ENCODE measurements at regions not wholly inside any gene's neighbourhood (a gene's known extent, or its start where the extent isn't known, plus 50 kb on each side); places are given as distances from the start of the nearest gene placed in this dataset.

DNA sequence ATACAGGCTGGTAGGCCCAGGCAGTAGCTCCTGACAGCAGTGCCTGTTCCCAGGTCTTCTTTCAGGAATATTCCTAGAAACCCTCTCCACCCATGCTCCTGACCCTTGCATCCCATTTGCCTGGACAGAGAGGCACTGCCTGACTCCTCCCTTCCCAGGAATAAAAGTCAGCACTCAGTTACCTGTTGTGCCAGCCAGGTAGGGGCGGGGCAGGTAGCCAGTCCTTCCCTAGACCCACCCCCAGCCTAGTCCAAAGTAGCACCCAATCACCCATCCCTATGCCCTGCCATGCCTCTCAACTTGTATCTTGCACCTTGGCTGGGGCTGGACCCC lies 129.9 kb downstream of the MRPL14 start:
- BruUV-seq (replicated peaks), result no TSS peak
- H3K9ac ChIP-seq (ENCODE audit: insufficient read depth, low read depth, low read length), result no peak overlapping the region
- DNase-seq (ENCODE audit: low spot score), result no peak
- H3K4me1 ChIP-seq (ENCODE audit: insufficient read depth, low read length), result peaks cover 84% of the 10 kb centered on the region
- ChIA-PET POLR2A (no interaction called here), CTCF (ENCODE audit: low intra/inter-chr PET ratio, low total read pairs) (no interaction called here)
- no peak for FAIRE-seq
- in situ Hi-C loops (cut with HindIII; ENCODE audit: extremely low pct_ligation_motif_present, low pct_unique_long_range_greater_than_20kb) (no loop called here), intact Hi-C loops (cut with micrococcal nuclease; ENCODE audit: unreplicated experiment) (no loop called here)
- H2AFZ ChIP-seq (ENCODE audit: low read length), result no peak overlapping the region
- WGBS (ENCODE audit: low lambda C conversion rate), result 21% methylated on average over 1 of the region's 1 CpG
- H4K20me1 ChIP-seq (ENCODE audit: insufficient read depth, low read length), result no peaks in the 10 kb centered on the region
- no peak for ATAC-seq
- H3K27me3 ChIP-seq (ENCODE audit: control insufficient read depth in 1 of 2, insufficient read depth in 2 of 2, low read length in 2 of 2), result peaks cover 2 to 5% of the 10 kb centered on the region in 2 experiments; a peak in 3 of 5 replicates
- H3K4me2 ChIP-seq (ENCODE audit: low read depth, low read length), result no peak overlapping the region
- H3K27ac ChIP-seq (ENCODE audit: extremely low read length, insufficient read depth, low read length), result no peak overlapping the region
- H3K36me3 ChIP-seq (replicated peaks in 1 of 2; ENCODE audit: control insufficient read depth in 1 of 2, insufficient read depth in 2 of 2, low read length in 2 of 2), result no peaks in the 10 kb centered on the region
- no peak overlapping the region for H3K4me3 ChIP-seq (replicated peaks in 1 of 3; ENCODE audit: insufficient read depth in 1 of 3, low read depth in 2 of 3, low read length in 3 of 3)
- H3K9me3 ChIP-seq (ENCODE audit: low read length), result no peaks in the 10 kb centered on the region
- TF ChIP-seq ZEB1 (IDR thresholded peaks at IDR 0.05; ENCODE audit: insufficient replicate concordance, low read depth) (peak; percentile 39), RARA (CRISPR knock-in tag; IDR thresholded peaks at IDR 0.05) (peak; percentile 82), BCL6 (CRISPR knock-in tag; IDR thresholded peaks at IDR 0.05) (peak; percentile 96), ZNF678 (CRISPR knock-in tag; IDR thresholded peaks at IDR 0.05) (0 out of 2 replicates have a peak, but pooled peaks have one; percentile 52), SYNCRIP (IDR thresholded peaks at IDR 0.05; ENCODE audit: insufficient read depth, low read depth, low read length) (no peak), ZNF883 (CRISPR knock-in tag; IDR thresholded peaks at IDR 0.05; ENCODE audit: not compliant biosample characterization) (no peak), ZZZ3 (CRISPR knock-in tag; IDR thresholded peaks at IDR 0.05; ENCODE audit: borderline replicate concordance) (0 out of 2 replicates have a peak, but pooled peaks have one; percentile 30)
- TF ChIP-seq, protein P1, sequence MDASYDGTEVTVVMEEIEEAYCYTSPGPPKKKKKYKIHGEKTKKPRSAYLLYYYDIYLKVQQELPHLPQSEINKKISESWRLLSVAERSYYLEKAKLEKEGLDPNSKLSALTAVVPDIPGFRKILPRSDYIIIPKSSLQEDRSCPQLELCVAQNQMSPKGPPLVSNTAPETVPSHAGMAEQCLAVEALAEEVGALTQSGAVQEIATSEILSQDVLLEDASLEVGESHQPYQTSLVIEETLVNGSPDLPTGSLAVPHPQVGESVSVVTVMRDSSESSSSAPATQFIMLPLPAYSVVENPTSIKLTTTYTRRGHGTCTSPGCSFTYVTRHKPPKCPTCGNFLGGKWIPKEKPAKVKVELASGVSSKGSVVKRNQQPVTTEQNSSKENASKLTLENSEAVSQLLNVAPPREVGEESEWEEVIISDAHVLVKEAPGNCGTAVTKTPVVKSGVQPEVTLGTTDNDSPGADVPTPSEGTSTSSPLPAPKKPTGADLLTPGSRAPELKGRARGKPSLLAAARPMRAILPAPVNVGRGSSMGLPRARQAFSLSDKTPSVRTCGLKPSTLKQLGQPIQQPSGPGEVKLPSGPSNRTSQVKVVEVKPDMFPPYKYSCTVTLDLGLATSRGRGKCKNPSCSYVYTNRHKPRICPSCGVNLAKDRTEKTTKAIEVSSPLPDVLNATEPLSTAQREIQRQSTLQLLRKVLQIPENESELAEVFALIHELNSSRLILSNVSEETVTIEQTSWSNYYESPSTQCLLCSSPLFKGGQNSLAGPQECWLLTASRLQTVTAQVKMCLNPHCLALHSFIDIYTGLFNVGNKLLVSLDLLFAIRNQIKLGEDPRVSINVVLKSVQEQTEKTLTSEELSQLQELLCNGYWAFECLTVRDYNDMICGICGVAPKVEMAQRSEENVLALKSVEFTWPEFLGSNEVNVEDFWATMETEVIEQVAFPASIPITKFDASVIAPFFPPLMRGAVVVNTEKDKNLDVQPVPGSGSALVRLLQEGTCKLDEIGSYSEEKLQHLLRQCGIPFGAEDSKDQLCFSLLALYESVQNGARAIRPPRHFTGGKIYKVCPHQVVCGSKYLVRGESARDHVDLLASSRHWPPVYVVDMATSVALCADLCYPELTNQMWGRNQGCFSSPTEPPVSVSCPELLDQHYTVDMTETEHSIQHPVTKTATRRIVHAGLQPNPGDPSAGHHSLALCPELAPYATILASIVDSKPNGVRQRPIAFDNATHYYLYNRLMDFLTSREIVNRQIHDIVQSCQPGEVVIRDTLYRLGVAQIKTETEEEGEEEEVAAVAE (CRISPR knock-in tag; IDR thresholded peaks at IDR 0.05; ENCODE audit: borderline replicate concordance), result no peak
- TF ChIP-seq, protein P2, sequence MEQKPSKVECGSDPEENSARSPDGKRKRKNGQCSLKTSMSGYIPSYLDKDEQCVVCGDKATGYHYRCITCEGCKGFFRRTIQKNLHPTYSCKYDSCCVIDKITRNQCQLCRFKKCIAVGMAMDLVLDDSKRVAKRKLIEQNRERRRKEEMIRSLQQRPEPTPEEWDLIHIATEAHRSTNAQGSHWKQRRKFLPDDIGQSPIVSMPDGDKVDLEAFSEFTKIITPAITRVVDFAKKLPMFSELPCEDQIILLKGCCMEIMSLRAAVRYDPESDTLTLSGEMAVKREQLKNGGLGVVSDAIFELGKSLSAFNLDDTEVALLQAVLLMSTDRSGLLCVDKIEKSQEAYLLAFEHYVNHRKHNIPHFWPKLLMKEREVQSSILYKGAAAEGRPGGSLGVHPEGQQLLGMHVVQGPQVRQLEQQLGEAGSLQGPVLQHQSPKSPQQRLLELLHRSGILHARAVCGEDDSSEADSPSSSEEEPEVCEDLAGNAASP (CRISPR knock-in tag; IDR thresholded peaks at IDR 0.05; ENCODE audit: borderline replicate concordance), result no peak
- TF ChIP-seq, protein P3, sequence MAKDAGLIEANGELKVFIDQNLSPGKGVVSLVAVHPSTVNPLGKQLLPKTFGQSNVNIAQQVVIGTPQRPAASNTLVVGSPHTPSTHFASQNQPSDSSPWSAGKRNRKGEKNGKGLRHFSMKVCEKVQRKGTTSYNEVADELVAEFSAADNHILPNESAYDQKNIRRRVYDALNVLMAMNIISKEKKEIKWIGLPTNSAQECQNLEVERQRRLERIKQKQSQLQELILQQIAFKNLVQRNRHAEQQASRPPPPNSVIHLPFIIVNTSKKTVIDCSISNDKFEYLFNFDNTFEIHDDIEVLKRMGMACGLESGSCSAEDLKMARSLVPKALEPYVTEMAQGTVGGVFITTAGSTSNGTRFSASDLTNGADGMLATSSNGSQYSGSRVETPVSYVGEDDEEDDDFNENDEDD (CRISPR knock-in tag; IDR thresholded peaks at IDR 0.05; ENCODE audit: borderline replicate concordance), result no peak
- no peaks in the 10 kb centered on the region for H3K79me2 ChIP-seq (ENCODE audit: insufficient read depth, low read length)
